HepG2 (cell line): ENCODE measurements at regions not wholly inside any gene's neighbourhood (a gene's known extent, or its start where the extent isn't known, plus 50 kb on each side); places are given as distances from the start of the nearest gene placed in this dataset.

Source experiments
- REPIN1 ChIP-seq: sonication (generic); formaldehyde crosslinking; IDR thresholded peaks from 2 replicates; pipeline ENCODE4 v1.8.0; 2022; ENCODE audit warnings: missing genetic modification reagents, low read depth, mild to moderate bottlenecking, borderline replicate concordance
- SNRNP70 ChIP-seq: fragments of 200-400 bp; formaldehyde crosslinking; IDR thresholded peaks from 2 replicates; pipeline ENCODE4 v1.6.1; 2017; ENCODE audit warnings: mild to moderate bottlenecking, low read depth, low read length, moderate library complexity
- TP53 ChIP-seq: sonication (generic); formaldehyde crosslinking; conservative IDR thresholded peaks from 2 replicates; pipeline ENCODE4 v1.4.0; 2020; ENCODE audit warnings: missing genetic modification reagents
- ZNF160 ChIP-seq: sonication (generic); formaldehyde crosslinking; IDR thresholded peaks from 2 replicates; pipeline ENCODE4 v1.8.0; 2022; ENCODE audit warnings: mild to moderate bottlenecking, inconsistent platforms, missing genetic modification reagents
- ZNF556 ChIP-seq: sonication (generic); formaldehyde crosslinking; IDR thresholded peaks from 2 replicates; pipeline ENCODE4 v1.4.0; 2020; ENCODE audit warnings: mild to moderate bottlenecking, missing genetic modification reagents, borderline replicate concordance
- TF ChIP-seq, protein P1 (sequence below): fragments of 450-650 bp; IDR thresholded peaks from 2 replicates; pipeline ENCODE4 v1.6.1; 2017; ENCODE audit warnings: mild to moderate bottlenecking
- TF ChIP-seq, protein P2 (sequence below): sonication (generic); formaldehyde crosslinking; IDR thresholded peaks from 2 replicates; pipeline ENCODE4 v1.4.0; 2020; ENCODE audit warnings: missing genetic modification reagents
- TF ChIP-seq, protein P3 (sequence below): sonication (generic); formaldehyde crosslinking; IDR thresholded peaks from 2 replicates; pipeline ENCODE4 v1.4.0; 2020; ENCODE audit warnings: missing genetic modification reagents, mild to moderate bottlenecking, borderline replicate concordance
- TF ChIP-seq, protein P4 (sequence below): sonication (generic); formaldehyde crosslinking; IDR thresholded peaks from 2 replicates; pipeline ENCODE4 v1.5.0; 2020; ENCODE audit warnings: missing genetic modification reagents, mild to moderate bottlenecking, borderline replicate concordance
- TF ChIP-seq, protein P5 (sequence below): IDR thresholded peaks from 2 replicates; pipeline ENCODE4 v1.6.1; 2018; ENCODE audit warnings: missing genetic modification reagents
- TF ChIP-seq, protein P6 (sequence below): IDR thresholded peaks from 2 replicates; pipeline ENCODE4 v1.6.1; 2016; ENCODE audit warnings: control low read depth

DNA sequence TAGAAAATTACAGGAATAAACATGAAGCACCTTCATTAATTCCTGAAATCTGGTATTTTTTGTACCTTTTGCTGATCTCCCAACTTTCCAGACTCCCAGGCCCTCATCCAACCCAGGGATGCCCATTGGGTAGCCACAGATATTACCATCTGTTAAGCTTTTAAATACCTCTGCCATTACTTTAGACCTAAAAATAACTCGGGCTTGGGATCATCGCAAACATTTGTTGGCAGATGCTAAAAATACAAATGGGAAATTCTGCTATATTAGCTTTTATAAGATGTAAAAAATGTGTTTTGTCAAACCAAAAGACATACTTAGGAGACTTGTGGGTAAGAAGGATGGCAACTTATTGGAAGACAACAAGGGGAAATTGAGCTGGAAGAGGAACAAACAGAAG lies 376.1 kb downstream of the CENPW start (continued):
- TF ChIP-seq, protein P1, sequence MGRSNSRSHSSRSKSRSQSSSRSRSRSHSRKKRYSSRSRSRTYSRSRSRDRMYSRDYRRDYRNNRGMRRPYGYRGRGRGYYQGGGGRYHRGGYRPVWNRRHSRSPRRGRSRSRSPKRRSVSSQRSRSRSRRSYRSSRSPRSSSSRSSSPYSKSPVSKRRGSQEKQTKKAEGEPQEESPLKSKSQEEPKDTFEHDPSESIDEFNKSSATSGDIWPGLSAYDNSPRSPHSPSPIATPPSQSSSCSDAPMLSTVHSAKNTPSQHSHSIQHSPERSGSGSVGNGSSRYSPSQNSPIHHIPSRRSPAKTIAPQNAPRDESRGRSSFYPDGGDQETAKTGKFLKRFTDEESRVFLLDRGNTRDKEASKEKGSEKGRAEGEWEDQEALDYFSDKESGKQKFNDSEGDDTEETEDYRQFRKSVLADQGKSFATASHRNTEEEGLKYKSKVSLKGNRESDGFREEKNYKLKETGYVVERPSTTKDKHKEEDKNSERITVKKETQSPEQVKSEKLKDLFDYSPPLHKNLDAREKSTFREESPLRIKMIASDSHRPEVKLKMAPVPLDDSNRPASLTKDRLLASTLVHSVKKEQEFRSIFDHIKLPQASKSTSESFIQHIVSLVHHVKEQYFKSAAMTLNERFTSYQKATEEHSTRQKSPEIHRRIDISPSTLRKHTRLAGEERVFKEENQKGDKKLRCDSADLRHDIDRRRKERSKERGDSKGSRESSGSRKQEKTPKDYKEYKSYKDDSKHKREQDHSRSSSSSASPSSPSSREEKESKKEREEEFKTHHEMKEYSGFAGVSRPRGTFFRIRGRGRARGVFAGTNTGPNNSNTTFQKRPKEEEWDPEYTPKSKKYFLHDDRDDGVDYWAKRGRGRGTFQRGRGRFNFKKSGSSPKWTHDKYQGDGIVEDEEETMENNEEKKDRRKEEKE: no peak
- TF ChIP-seq, protein P2, sequence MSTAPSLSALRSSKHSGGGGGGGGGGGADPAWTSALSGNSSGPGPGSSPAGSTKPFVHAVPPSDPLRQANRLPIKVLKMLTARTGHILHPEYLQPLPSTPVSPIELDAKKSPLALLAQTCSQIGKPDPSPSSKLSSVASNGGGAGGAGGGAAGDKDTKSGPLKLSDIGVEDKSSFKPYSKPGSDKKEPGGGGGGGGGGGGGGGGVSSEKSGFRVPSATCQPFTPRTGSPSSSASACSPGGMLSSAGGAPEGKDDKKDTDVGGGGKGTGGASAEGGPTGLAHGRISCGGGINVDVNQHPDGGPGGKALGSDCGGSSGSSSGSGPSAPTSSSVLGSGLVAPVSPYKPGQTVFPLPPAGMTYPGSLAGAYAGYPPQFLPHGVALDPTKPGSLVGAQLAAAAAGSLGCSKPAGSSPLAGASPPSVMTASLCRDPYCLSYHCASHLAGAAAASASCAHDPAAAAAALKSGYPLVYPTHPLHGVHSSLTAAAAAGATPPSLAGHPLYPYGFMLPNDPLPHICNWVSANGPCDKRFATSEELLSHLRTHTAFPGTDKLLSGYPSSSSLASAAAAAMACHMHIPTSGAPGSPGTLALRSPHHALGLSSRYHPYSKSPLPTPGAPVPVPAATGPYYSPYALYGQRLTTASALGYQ (CRISPR knock-in tag): no peak
- TF ChIP-seq ZNF556 (CRISPR knock-in tag): no peak
- TF ChIP-seq, protein P3, sequence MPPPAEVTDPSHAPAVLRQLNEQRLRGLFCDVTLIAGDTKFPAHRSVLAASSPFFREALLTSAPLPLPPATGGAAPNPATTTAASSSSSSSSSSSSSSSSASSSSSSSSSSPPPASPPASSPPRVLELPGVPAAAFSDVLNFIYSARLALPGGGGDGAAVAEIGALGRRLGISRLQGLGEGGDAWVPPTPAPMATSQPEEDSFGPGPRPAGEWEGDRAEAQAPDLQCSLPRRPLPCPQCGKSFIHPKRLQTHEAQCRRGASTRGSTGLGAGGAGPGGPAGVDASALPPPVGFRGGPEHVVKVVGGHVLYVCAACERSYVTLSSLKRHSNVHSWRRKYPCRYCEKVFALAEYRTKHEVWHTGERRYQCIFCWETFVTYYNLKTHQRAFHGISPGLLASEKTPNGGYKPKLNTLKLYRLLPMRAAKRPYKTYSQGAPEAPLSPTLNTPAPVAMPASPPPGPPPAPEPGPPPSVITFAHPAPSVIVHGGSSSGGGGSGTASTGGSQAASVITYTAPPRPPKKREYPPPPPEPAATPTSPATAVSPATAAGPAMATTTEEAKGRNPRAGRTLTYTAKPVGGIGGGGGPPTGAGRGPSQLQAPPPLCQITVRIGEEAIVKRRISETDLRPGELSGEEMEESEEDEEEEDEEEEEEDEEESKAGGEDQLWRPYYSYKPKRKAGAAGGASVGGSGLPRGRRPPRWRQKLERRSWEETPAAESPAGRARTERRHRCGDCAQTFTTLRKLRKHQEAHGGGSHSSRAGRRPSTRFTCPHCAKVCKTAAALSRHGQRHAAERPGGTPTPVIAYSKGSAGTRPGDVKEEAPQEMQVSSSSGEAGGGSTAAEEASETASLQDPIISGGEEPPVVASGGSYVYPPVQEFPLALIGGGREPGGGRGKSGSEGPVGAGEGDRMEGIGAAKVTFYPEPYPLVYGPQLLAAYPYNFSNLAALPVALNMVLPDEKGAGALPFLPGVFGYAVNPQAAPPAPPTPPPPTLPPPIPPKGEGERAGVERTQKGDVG (CRISPR knock-in tag): no peak
- no peak for TF ChIP-seq SNRNP70
- TF ChIP-seq, protein P4, sequence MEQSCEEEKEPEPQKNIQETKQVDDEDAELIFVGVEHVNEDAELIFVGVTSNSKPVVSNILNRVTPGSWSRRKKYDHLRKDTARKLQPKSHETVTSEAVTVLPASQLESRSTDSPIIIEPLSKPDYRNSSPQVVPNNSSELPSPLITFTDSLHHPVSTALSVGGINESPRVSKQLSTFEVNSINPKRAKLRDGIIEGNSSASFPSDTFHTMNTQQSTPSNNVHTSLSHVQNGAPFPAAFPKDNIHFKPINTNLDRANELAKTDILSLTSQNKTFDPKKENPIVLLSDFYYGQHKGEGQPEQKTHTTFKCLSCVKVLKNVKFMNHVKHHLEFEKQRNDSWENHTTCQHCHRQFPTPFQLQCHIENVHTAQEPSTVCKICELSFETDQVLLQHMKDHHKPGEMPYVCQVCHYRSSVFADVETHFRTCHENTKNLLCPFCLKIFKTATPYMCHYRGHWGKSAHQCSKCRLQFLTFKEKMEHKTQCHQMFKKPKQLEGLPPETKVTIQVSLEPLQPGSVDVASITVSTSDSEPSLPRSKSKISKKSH (CRISPR knock-in tag): no peak
- no peak for TF ChIP-seq ZNF160 (CRISPR knock-in tag)
- no peak for TF ChIP-seq REPIN1 (CRISPR knock-in tag)
- TF ChIP-seq, protein P5, sequence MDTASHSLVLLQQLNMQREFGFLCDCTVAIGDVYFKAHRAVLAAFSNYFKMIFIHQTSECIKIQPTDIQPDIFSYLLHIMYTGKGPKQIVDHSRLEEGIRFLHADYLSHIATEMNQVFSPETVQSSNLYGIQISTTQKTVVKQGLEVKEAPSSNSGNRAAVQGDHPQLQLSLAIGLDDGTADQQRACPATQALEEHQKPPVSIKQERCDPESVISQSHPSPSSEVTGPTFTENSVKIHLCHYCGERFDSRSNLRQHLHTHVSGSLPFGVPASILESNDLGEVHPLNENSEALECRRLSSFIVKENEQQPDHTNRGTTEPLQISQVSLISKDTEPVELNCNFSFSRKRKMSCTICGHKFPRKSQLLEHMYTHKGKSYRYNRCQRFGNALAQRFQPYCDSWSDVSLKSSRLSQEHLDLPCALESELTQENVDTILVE (CRISPR knock-in tag): no peak
- TF ChIP-seq TP53 (CRISPR knock-in tag): no peak
- TF ChIP-seq, protein P6, sequence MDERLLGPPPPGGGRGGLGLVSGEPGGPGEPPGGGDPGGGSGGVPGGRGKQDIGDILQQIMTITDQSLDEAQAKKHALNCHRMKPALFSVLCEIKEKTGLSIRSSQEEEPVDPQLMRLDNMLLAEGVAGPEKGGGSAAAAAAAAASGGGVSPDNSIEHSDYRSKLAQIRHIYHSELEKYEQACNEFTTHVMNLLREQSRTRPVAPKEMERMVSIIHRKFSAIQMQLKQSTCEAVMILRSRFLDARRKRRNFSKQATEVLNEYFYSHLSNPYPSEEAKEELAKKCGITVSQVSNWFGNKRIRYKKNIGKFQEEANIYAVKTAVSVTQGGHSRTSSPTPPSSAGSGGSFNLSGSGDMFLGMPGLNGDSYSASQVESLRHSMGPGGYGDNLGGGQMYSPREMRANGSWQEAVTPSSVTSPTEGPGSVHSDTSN (CRISPR knock-in tag): no peak
